CD8-positive, alpha-beta memory T cell (primary cell): ENCODE measurements at regions not wholly inside any gene's neighbourhood (a gene's known extent, or its start where the extent isn't known, plus 50 kb on each side); places are given as distances from the start of the nearest gene placed in this dataset.

Source experiments
- CTCF ChIA-PET: fragments of 350-600 bp; sonication (Branson Sonifier 250); formaldehyde crosslinking; loops from one replicate; lab custom pipeline; 2021; ENCODE audit warnings: antibody characterized with exemption; lab: Charles Lee
- POLR2A ChIA-PET: fragments of 350-600 bp; sonication (Branson Sonifier 250); formaldehyde crosslinking; loops from one replicate; lab custom pipeline; 2021; ENCODE audit warnings: antibody characterized with exemption; lab: Charles Lee
- DNase-seq, 5 donors: peaks; one replicate each; pipeline versions ENCODE4 v3.0.0 to v3.0.0-alpha.2; 2020 to 2022; ENCODE audit warnings: mixed read lengths in 1 of 5
- H3K27ac ChIP-seq: one replicate; pipeline ENCODE4 v1.7.0; 2013; ENCODE audit warnings: low read depth, mild to moderate bottlenecking, low read length, moderate library complexity
- H3K27me3 ChIP-seq: 2 replicates; pipeline ENCODE4 v1.7.0; 2013; ENCODE audit warnings: low read length, mild to moderate bottlenecking; ENCODE audit not compliant: insufficient read depth, poor library complexity, severe bottlenecking
- H3K36me3 ChIP-seq: 2 replicates; pipeline ENCODE4 v1.7.0; 2013; ENCODE audit warnings: mild to moderate bottlenecking, low read length, moderate library complexity; ENCODE audit not compliant: insufficient read depth
- H3K4me1 ChIP-seq: 2 replicates; pipeline ENCODE4 v1.7.0; 2013; ENCODE audit warnings: mild to moderate bottlenecking, low read length, moderate library complexity; ENCODE audit not compliant: insufficient read depth
- H3K4me3 ChIP-seq: 2 replicates; pipeline ENCODE4 v1.7.0; 2013; ENCODE audit warnings: mild to moderate bottlenecking, low read length
- H3K9me3 ChIP-seq: 2 replicates; pipeline ENCODE4 v1.7.0; 2013; ENCODE audit warnings: mild to moderate bottlenecking, low read length
- H3K27ac Mint-ChIP-seq, 8 donors: one replicate each; pipeline ENCODE4 v1.8.0; 2020 to 2021; ENCODE audit warnings: mixed read lengths in 8 of 8, mild to moderate bottlenecking in 6 of 8, inconsistent platforms in 3 of 8, moderate library complexity in 3 of 8
- H3K27me3 Mint-ChIP-seq, 2 donors: one replicate each; pipeline ENCODE4 v1.8.0; 2020 to 2021; ENCODE audit warnings: mixed read lengths in 2 of 2, mild to moderate bottlenecking in 1 of 2, moderate library complexity in 1 of 2
- H3K36me3 Mint-ChIP-seq, 3 donors: one replicate each; pipeline ENCODE4 v1.8.0; 2020 to 2021; ENCODE audit warnings: mixed read lengths in 3 of 3, inconsistent platforms in 1 of 3, mild to moderate bottlenecking in 1 of 3
- H3K4me1 Mint-ChIP-seq, 3 donors: one replicate each; pipeline ENCODE4 v1.8.0; 2020 to 2021; ENCODE audit warnings: mixed read lengths in 3 of 3, inconsistent platforms in 1 of 3, mild to moderate bottlenecking in 1 of 3
- H3K4me3 Mint-ChIP-seq, 7 donors: one replicate each; pipeline ENCODE4 v1.8.0; 2020 to 2021; ENCODE audit warnings: mixed read lengths in 7 of 7, mild to moderate bottlenecking in 6 of 7, moderate library complexity in 4 of 7, inconsistent platforms in 2 of 7
- H3K9me3 Mint-ChIP-seq, 5 donors: one replicate each; pipeline ENCODE4 v1.8.0; 2020 to 2022; ENCODE audit warnings: mixed read lengths in 5 of 5, mild to moderate bottlenecking in 3 of 5, moderate library complexity in 2 of 5, inconsistent platforms in 1 of 5

- no peak for DNase-seq
- Mint-ChIP-seq H3K27me3 (peaks cover 6 to 25% of the 10 kb centered on the region in 2 donors), H3K36me3 (no peaks in the 10 kb centered on the region), H3K27ac (no peak overlapping the region), H3K4me1 (no peaks in the 10 kb centered on the region), H3K4me3 (no peak overlapping the region), H3K9me3 (peaks cover 0 to 5% (median 0%) of the 10 kb centered on the region in 5 donors)
- Histone ChIP-seq H3K27ac (no peak overlapping the region), H3K27me3 (no peaks in the 10 kb centered on the region), H3K4me3 (no peak overlapping the region), H3K4me1 (no peaks in the 10 kb centered on the region), H3K36me3 (no peaks in the 10 kb centered on the region), H3K9me3 (no peaks in the 10 kb centered on the region)
- ChIA-PET POLR2A (no interaction called here), CTCF (no interaction called here)
These were observed 396.3 kb downstream of the TRIB2 start for GRCh38 chr2:13113002-13113401.

- peaks cover 0 to 3% (median 0%) of the 10 kb centered on the region in 5 donors for H3K9me3 Mint-ChIP-seq
These were observed 397.7 kb downstream of the TRIB2 start for GRCh38 chr2:13114391-13114790.

GRCh38 chr2:13115643-13116042, 398.9 kb downstream of the TRIB2 start:
- POLR2A ChIA-PET: no interaction called here
- CTCF ChIA-PET: no interaction called here
- peaks cover 6 to 12% of the 10 kb centered on the region in 2 donors for H3K27me3 Mint-ChIP-seq
- no peak overlapping the region for H3K27ac ChIP-seq
- no peak overlapping the region for H3K4me3 ChIP-seq
- H3K9me3 Mint-ChIP-seq: peaks cover 0 to 3% (median 0%) of the 10 kb centered on the region in 5 donors
- H3K4me1 ChIP-seq: no peaks in the 10 kb centered on the region
- no peak overlapping the region for H3K4me3 Mint-ChIP-seq
- no peak for DNase-seq
- H3K9me3 ChIP-seq: no peaks in the 10 kb centered on the region
- H3K4me1 Mint-ChIP-seq: no peaks in the 10 kb centered on the region
- no peak overlapping the region for H3K27ac Mint-ChIP-seq
- H3K36me3 ChIP-seq: no peaks in the 10 kb centered on the region
- H3K36me3 Mint-ChIP-seq: no peaks in the 10 kb centered on the region
- no peaks in the 10 kb centered on the region for H3K27me3 ChIP-seq

More at GRCh38 chr2:13114391-13114790, 397.7 kb downstream of the TRIB2 start:
- Mint-ChIP-seq H3K4me1 (no peaks in the 10 kb centered on the region), H3K36me3 (no peaks in the 10 kb centered on the region), H3K27ac (no peak overlapping the region), H3K4me3 (no peak overlapping the region), H3K27me3 (peaks cover 6 to 17% of the 10 kb centered on the region in 2 donors)
- Histone ChIP-seq H3K27me3 (no peaks in the 10 kb centered on the region), H3K36me3 (no peaks in the 10 kb centered on the region), H3K27ac (no peak overlapping the region), H3K9me3 (no peaks in the 10 kb centered on the region), H3K4me3 (no peak overlapping the region), H3K4me1 (no peaks in the 10 kb centered on the region)
- ChIA-PET CTCF (no interaction called here), POLR2A (no interaction called here)
- no peak for DNase-seq

DNA sequence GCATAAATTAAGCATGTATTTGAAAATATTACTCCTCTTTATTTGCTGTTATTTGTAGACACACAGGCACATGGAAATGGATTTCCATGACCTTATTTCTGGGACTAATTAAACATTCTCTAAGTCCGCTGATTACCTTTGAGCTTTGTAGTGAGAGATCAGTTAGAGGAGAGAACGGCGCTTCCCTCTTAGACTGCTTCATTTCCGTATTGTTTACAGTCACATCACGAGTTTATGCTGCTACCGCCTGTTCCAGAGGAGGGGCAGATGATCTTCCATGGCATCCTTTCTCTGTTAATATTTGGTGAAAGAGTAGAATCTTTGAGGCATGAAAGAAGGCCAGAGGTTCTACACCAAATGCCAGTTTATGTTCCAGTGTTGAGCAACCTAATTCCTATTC, 404.4 kb downstream of the TRIB2 start:
- Histone ChIP-seq H3K9me3 (no peaks in the 10 kb centered on the region), H3K4me3 (no peak overlapping the region), H3K36me3 (no peaks in the 10 kb centered on the region), H3K27me3 (no peaks in the 10 kb centered on the region), H3K27ac (no peak overlapping the region), H3K4me1 (no peaks in the 10 kb centered on the region)
- no peak for DNase-seq
- CTCF ChIA-PET: no interaction called here
- Mint-ChIP-seq H3K36me3 (no peaks in the 10 kb centered on the region), H3K4me3 (no peak overlapping the region), H3K27me3 (peaks cover 8 to 18% of the 10 kb centered on the region in 2 donors), H3K9me3 (peaks cover 0 to 3% (median 0%) of the 10 kb centered on the region in 5 donors), H3K27ac (no peak overlapping the region), H3K4me1 (no peaks in the 10 kb centered on the region)
- POLR2A ChIA-PET: no interaction called here

DNA sequence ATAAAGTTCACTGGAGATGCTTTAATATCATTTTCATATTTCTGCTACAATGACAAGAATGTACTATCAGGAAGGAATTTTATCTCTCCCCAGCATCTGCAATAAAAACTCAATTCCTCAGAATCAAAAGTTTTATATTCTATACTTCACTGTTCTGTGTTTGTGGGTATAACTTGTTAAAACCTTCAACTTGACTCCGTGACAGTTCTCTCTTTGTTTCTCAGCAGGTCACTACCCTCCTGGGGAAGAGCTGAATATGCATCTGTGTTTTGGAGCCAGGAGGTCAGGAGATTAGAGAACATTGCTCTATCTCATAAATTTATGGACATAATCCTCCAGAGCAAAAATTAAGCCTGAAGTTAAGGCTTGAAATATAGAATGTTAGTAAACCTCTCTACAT, 411.4 kb downstream of the TRIB2 start:
- Mint-ChIP-seq H3K36me3 (no peaks in the 10 kb centered on the region), H3K4me3 (no peak overlapping the region), H3K27ac (no peak overlapping the region), H3K9me3 (no peaks in the 10 kb centered on the region), H3K4me1 (no peaks in the 10 kb centered on the region), H3K27me3 (peaks cover 3 to 39% of the 10 kb centered on the region in 2 donors)
- Histone ChIP-seq H3K27ac (no peak overlapping the region), H3K36me3 (no peaks in the 10 kb centered on the region), H3K9me3 (no peaks in the 10 kb centered on the region), H3K4me3 (no peak overlapping the region), H3K27me3 (no peaks in the 10 kb centered on the region), H3K4me1 (no peaks in the 10 kb centered on the region)
- ChIA-PET POLR2A (no interaction called here), CTCF (no interaction called here)
- no peak for DNase-seq

DNA sequence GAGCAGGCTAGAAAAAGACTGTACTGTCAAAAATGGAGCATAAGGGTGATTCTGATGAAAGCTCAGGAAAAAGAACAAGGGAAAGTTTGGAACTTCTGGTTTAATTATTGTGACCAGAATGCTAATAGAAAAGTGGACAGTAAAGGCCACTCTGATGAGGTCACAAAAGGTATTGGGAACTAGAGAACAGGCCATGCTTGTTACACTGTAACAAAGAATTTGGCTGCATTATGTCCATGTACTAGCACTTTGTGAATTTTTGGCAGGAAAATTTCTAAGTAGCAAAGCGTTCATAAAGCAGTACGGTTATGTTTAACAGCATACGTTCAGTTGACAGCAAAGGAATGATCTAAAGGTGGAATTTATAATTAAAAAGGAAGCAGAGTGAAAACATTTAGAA, 418.6 kb downstream of the TRIB2 start:
- POLR2A ChIA-PET: no interaction called here
- no peaks in the 10 kb centered on the region for H3K36me3 Mint-ChIP-seq
- no peaks in the 10 kb centered on the region for H3K27me3 ChIP-seq
- no peak overlapping the region for H3K4me3 Mint-ChIP-seq
- no peak for DNase-seq
- H3K27ac Mint-ChIP-seq: no peak overlapping the region
- H3K9me3 Mint-ChIP-seq: no peaks in the 10 kb centered on the region
- no peaks in the 10 kb centered on the region for H3K4me1 Mint-ChIP-seq
- no peaks in the 10 kb centered on the region for H3K36me3 ChIP-seq
- no peak overlapping the region for H3K4me3 ChIP-seq
- no peak overlapping the region for H3K27ac ChIP-seq
- peaks cover 0 to 6% of the 10 kb centered on the region in 2 donors for H3K27me3 Mint-ChIP-seq
- H3K4me1 ChIP-seq: no peaks in the 10 kb centered on the region
- CTCF ChIA-PET: no interaction called here
- no peaks in the 10 kb centered on the region for H3K9me3 ChIP-seq

DNA sequence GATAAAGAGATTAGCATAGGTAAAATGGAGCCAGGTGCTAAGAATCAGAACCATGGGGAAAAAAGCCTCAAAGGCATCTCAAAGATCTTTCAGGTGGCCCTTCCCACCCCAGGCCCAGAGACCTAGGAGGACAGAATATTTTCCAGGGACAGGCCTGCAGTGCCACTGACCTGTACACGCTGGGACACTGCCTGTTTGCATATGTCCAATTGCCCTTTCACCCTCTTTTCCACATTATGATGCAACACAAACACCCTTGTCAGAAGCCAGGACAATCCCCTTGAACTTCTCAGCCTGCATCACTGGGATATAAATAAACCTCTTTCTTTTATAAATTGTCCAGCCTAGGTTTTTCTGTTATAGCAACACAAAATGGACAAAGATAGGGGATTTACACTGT, 419.1 kb downstream of the TRIB2 start:
- Mint-ChIP-seq H3K27me3 (peaks cover 0 to 5% of the 10 kb centered on the region in 2 donors), H3K36me3 (no peaks in the 10 kb centered on the region), H3K4me3 (no peak overlapping the region), H3K4me1 (no peaks in the 10 kb centered on the region), H3K9me3 (no peaks in the 10 kb centered on the region), H3K27ac (peak overlapping the region in 1 of 8 donors; percentile 55)
- DNase-seq: no peak
- ChIA-PET POLR2A (no interaction called here), CTCF (no interaction called here)
- H3K36me3 ChIP-seq: no peaks in the 10 kb centered on the region
- no peaks in the 10 kb centered on the region for H3K4me1 ChIP-seq
- no peaks in the 10 kb centered on the region for H3K27me3 ChIP-seq
- H3K4me3 ChIP-seq: no peak overlapping the region
- no peak overlapping the region for H3K27ac ChIP-seq
- no peaks in the 10 kb centered on the region for H3K9me3 ChIP-seq

GRCh38 chr2:13137679-13138078, 420.9 kb downstream of the TRIB2 start:
- Mint-ChIP-seq H3K27ac (no peak overlapping the region), H3K36me3 (no peaks in the 10 kb centered on the region), H3K27me3 (no peaks in the 10 kb centered on the region), H3K4me3 (no peak overlapping the region), H3K4me1 (no peaks in the 10 kb centered on the region), H3K9me3 (peaks cover 0 to 5% (median 1%) of the 10 kb centered on the region in 5 donors)
- Histone ChIP-seq H3K9me3 (no peaks in the 10 kb centered on the region), H3K4me3 (no peak overlapping the region), H3K4me1 (no peaks in the 10 kb centered on the region), H3K27me3 (no peaks in the 10 kb centered on the region), H3K27ac (no peak overlapping the region), H3K36me3 (no peaks in the 10 kb centered on the region)
- DNase-seq: no peak
- ChIA-PET CTCF (no interaction called here), POLR2A (no interaction called here)

- Histone ChIP-seq H3K27me3 (peaks cover 3% of the 10 kb centered on the region), H3K4me1 (no peaks in the 10 kb centered on the region), H3K4me3 (no peak overlapping the region), H3K9me3 (no peaks in the 10 kb centered on the region), H3K36me3 (no peaks in the 10 kb centered on the region), H3K27ac (no peak overlapping the region)
- Mint-ChIP-seq H3K27ac (no peak overlapping the region), H3K36me3 (no peaks in the 10 kb centered on the region), H3K4me3 (no peak overlapping the region), H3K27me3 (peaks cover 0 to 6% of the 10 kb centered on the region in 2 donors), H3K4me1 (no peaks in the 10 kb centered on the region), H3K9me3 (peaks cover 0 to 10% (median 1%) of the 10 kb centered on the region in 5 donors)
- CTCF ChIA-PET: no interaction called here
- POLR2A ChIA-PET: no interaction called here
- DNase-seq: no peak
These were observed 424.6 kb downstream of the TRIB2 start for GRCh38 chr2:13141315-13141714.
